AG08395 (cell line): ENCODE measurements at regions not wholly inside any gene's neighbourhood (a gene's known extent, or its start where the extent isn't known, plus 50 kb on each side); places are given as distances from the start of the nearest gene placed in this dataset.

Source experiments
- DNase-seq: peaks from one replicate; pipeline ENCODE4 v3.0.0; 2012; ENCODE audit warnings: mixed read lengths, low spot score

GRCh38 chr4:14716691-14717090 is 285.6 kb upstream of the CPEB2 start:
- DNase-seq, result no peak

DNA sequence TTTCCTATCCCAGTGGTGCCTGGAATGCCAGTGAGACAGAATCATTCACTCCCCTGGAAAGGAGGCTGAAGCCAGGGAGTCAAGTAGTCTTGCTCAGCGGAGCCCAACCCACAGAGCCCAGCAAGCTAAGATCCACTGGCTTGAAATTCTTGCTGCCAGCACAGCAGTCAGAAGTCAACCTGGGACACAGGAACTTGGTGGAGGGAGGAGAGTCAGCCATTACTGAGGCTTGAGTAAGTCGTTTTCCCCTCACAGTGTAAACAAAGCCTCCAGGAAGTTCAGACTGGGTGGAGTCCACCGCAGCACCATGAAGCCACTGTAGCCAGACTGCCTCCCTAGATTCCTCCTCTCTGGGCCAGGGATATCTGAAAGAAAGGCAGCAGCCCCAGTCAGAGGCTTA is 283.2 kb upstream of the CPEB2 start:
- no peak for DNase-seq

DNA sequence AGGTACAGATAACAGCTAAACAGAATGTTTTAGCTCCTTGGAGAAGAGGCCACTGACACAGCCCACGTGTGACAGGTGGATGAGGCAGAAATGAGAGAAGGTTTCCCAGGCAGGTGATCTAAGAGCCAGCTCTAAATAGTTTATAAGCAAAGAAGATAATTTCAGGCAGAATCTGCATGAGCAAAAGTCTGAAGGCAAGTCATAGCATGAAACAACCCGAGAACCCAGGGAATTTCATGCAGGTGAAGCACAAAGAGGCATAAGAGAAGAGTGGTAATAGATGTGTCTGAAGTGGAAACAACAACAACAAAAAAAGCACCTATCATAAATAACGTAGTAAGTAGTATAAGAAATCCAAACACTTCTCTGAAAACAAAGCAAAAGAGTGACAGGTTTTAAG is 275.8 kb upstream of the CPEB2 start:
- no peak for DNase-seq

- no peak for DNase-seq
Observed at GRCh38 chr4:14726877-14727361, 275.4 kb upstream of the CPEB2 start.

DNA sequence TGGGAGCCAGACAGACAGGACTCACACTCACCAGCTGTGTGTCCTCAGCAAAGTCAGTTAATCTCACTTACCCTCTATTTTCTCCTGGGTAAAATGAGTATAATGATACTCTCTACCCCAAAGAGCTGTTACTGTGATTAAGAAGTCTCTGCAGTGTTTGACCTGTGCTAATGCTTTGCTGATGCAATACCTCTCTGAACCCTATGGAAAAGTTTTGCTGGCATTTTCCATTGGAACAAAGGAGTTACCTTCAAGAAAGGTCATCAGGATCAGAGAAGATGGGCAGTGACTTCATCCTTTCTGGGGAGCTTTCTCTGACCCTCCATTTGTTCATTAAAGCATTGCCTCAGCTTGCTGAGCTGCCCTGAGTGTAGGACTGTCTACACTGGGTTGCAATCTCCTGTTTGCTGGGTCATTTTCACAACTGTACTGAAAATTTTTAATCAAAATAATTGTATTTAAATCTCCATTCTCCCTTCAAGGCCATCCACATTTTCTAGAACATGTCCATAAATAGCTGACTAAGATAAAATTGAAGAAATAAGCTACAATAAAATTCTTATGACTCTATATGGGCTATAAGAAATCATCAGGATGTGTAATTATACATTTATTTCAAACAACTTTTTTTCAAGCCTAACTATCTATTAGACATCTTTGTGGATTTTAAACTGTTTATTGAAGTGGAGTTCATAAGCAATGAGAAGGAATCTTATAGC is 272.8 kb upstream of the CPEB2 start:
- no peak for DNase-seq

- no peak for DNase-seq
Observed at GRCh38 chr4:14742054-14742453, 260.2 kb upstream of the CPEB2 start.

GRCh38 chr4:14743172-14743571 is 259.1 kb upstream of the CPEB2 start:
- no peak for DNase-seq

DNA sequence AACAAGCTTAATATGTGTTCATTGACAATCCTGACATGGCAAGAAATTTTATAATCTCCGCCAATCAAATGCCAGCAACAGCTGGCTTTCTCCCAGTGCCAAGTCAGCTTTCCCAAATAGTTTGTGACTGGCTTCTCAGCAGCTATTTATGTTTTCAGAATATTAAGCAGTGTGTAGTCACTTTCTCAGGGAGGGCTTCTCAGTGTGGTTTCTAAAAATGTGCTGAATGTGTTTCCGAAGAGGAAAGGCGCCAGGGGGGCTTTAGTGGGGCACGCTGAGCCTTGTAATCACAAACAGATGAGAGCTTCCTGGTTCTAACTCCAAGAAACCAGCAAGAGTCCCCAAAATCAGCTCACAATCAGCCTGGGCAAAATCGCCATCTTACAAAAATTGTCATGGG is 258.7 kb upstream of the CPEB2 start:
- no peak for DNase-seq

- DNase-seq, result no peak
Observed at GRCh38 chr4:14744346-14744745, 257.9 kb upstream of the CPEB2 start.

- DNase-seq, result peak; percentile 26
Observed at GRCh38 chr4:14749910-14750309, 252.4 kb upstream of the CPEB2 start.

DNA sequence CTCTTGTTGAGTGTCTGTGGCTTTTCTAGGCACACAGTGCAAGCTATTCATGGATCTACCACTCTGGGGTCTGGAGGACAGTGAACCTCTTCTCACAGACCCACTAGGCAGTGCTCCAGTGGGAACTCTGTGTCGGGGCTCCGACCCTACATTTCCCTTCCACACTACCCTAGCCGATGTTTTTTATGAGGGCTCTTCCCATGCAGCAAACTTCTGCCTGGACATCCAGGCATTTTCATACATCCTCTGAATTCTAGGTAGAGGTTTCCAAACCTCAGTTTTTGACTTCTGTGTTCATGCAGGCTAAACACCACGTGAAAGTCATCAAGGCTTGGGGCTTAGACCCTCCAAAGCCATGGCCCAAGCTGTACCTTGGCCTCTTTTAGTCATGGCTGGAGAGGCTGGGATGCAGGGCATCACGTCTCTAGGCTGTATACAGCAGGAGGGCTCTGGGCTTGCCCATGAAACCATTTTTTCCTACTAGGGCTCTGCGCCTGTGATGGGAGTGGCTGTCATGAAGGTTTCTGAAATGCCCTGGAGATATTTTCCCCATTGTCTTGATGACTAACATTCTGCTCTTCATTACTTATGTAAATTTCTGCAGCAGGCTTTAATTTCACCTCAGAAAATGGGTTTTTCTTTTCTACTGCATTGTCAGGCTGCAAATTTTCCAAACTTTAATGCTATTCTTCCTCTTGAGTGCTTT is 249.8 kb upstream of the CPEB2 start:
- no peak for DNase-seq

- no peak for DNase-seq
Observed at GRCh38 chr4:14767142-14767541, 235.1 kb upstream of the CPEB2 start.

DNA sequence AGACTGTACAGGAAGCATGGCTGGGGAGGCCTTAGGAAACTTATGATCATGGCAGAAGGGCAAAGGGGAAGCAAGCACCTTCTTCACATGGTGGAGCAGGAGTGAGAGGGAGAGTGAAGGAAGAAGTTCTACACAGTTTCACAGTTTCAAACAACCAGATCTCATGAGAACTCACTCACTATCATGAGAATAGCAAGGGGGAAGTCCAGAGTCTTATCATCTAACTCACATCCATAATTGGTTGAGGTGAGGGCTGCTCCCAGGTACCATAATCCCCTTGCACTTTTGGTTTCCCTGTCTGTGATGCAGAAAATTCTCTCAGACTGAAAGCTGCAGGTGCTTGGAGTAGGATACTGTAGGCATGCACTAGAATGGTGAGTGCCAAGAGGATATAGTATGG is 233.8 kb upstream of the CPEB2 start:
- DNase-seq, result no peak

DNA sequence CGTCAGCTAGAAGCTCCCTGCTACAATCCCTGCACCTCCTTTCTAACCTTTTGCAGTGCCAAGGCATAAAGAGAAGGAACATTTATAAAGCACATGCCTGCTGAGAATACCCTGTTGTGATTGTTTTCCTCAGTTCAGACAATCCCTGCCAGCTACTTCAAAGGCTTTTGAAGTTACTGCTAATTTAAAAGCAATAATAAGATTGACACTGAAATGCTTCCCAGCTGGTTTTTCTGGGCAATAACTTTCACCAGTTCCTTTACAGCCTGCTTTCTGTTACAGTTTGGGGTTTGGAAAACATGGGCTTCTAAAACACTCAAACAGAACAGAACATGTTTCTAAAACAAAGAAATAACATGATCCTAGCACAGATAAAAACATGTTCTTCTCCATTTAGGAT is 232.3 kb upstream of the CPEB2 start:
- DNase-seq, result no peak

- no peak for DNase-seq
Observed at GRCh38 chr4:14771094-14771493, 231.2 kb upstream of the CPEB2 start.

GRCh38 chr4:14771504-14772175 is 230.6 kb upstream of the CPEB2 start:
- no peak for DNase-seq

DNA sequence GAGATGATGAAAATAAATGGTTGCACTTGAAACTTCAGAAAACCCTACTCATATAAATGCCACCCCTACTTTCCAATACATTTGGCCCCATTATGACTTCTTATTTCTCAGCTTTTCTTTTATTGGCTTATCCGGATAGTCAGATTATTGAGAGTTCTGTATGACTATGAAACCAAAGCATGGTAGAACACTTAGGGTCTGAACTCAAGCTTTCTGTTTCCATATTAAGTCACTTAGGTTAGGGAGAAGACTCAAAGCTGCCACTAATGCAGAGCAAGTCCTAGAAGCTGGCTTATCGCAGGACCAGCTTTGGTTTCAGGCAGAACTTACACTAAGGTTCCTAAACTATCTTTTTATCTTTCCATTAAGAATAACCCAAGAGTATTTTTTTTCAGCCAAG is 229.9 kb upstream of the CPEB2 start:
- no peak for DNase-seq

DNA sequence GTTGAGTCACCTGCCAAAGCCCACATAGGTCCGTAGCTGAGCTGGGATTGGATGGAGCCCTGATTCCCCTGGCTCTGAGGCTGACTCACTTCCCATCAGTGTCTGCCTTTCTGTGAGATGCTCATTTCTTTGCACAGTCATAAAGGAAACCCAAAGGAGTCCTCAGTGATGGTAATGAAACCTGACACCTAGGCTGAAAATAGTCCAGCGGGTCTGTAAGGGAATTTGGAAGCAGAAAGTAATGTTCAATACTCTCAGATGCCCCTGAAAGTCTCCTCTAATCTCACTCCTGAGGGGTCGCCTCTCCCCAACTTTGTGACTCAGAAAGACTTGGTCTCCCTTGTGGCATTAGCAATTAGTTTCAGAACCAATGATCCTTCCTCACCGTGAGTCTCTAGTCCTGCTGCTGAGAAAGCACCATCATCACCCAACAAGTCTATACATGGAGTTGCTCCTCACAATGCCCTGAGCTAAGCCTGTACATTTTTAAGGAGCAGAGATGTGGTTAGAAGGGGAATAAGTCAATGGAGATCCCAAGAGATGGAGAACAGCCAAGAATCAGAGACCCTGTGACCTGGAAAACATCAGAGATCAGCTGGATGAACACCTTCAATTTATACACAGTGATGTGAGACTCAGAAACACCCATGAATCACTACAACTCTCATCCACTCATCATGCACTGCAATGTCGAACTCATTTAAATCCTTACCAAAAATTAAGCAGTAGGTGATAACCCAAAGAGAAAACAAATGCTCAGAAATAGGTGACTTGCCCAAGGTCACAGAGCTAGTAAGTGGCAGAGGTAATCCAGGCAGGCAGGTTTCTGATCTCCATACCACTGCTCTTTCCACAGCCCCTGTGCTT is 219.0 kb upstream of the CPEB2 start:
- peak; percentile 3 for DNase-seq

- no peak for DNase-seq
Observed at GRCh38 chr4:14787221-14787620, 215.1 kb upstream of the CPEB2 start.

GRCh38 chr4:14787894-14788293 is 214.4 kb upstream of the CPEB2 start:
- DNase-seq, result no peak

DNA sequence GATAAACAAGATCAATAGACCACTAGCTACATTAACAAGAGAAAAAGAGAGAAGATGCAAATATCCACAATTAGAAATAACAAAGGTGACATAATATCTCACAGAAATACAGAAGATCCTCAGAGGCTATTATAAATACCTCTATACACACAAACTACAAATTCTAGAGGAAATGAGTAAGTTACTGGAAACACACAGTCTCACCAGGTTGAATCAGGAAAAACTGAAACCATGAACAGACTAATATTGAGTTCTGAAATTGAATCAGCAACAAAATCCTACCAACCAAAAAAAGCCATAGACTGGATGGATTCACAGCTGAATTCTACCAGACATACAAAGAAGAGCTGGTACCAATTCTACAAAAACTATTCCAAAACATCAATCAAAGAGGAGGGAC is 211.8 kb upstream of the CPEB2 start:
- DNase-seq, result no peak

DNA sequence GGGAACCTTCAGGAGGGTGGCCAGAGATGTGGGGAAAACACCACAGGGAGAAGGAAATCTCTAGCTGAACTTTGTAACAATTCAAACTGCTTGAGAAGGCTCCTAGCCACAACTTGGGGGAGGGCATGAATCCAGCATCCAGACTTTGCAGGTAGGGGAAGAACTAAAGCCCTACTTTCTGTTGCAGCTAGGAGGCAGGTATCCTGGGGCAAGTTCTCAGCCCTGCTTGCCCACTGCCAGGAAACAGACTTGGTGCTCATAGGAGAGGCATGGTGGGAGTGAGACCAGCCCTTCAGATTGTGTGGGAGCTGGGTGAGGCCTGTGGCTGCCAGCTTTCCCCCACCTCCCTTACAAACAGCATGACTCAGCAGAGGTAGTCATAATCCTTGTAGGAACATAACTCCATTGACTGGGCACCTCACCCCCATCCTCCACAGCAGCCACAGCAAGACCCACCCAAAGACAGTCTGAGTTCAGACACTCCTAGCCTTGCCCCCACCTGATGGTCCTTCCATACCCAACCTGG is 209.5 kb upstream of the CPEB2 start:
- no peak for DNase-seq
